ENCODE measurements at regions not wholly inside any gene's neighbourhood (a gene's known extent, or its start where the extent isn't known, plus 50 kb on each side); places are given as distances from the start of the nearest gene placed in this dataset.

GRCh38 chr16:80300876-80301275 lies 239.9 kb upstream of the DYNLRB2 start:
- peak; percentile 46 for DNase-seq (ENCODE audit: low read depth)

GRCh38 chr16:80300456-80300855 lies 240.3 kb upstream of the DYNLRB2 start:
- peak; percentile 16 for DNase-seq (ENCODE audit: low read depth)

GRCh38 chr16:80299416-80299815 lies 241.4 kb upstream of the DYNLRB2 start:
- DNase-seq (ENCODE audit: low read depth) = peak; percentile 6

GRCh38 chr16:80298676-80299075 lies 242.1 kb upstream of the DYNLRB2 start:
- no peak for DNase-seq (ENCODE audit: low read depth)

- DNase-seq (ENCODE audit: low read depth) = no peak
Measured at GRCh38 chr16:80296034-80296433, 244.8 kb upstream of the DYNLRB2 start.

GRCh38 chr16:80294172-80294571 lies 246.6 kb upstream of the DYNLRB2 start:
- peak; percentile 19 for DNase-seq (ENCODE audit: low read depth)

- DNase-seq (ENCODE audit: low read depth) = no peak
Measured at GRCh38 chr16:80288616-80289015, 252.2 kb upstream of the DYNLRB2 start.

- no peak for DNase-seq (ENCODE audit: low read depth)
Measured at GRCh38 chr16:80287674-80288073, 253.1 kb upstream of the DYNLRB2 start.

- DNase-seq (ENCODE audit: low read depth) = peak; percentile 81
Measured at GRCh38 chr16:80285104-80285503, 255.7 kb upstream of the DYNLRB2 start.

- no peak for DNase-seq (ENCODE audit: low read depth)
Measured at GRCh38 chr16:80283466-80284392, 257.1 kb upstream of the DYNLRB2 start.

GRCh38 chr16:80280557-80280956 lies 260.2 kb upstream of the DYNLRB2 start:
- no peak for DNase-seq (ENCODE audit: low read depth)

- DNase-seq (ENCODE audit: low read depth) = no peak
Measured at GRCh38 chr16:80279656-80280055, 261.1 kb upstream of the DYNLRB2 start.

- DNase-seq (ENCODE audit: low read depth) = no peak
Measured at GRCh38 chr16:80277182-80277581, 263.6 kb upstream of the DYNLRB2 start.

GRCh38 chr16:80274576-80275191 lies 266.1 kb upstream of the DYNLRB2 start:
- peak; percentile 83 for DNase-seq (ENCODE audit: low read depth)

GRCh38 chr16:80273635-80274538 lies 266.9 kb upstream of the DYNLRB2 start:
- peak; percentile 66 for DNase-seq (ENCODE audit: low read depth)

GRCh38 chr16:80265624-80266306 lies 275.0 kb upstream of the DYNLRB2 start:
- peak; percentile 53 for DNase-seq (ENCODE audit: low read depth)

- DNase-seq (ENCODE audit: low read depth) = no peak
Measured at GRCh38 chr16:80263848-80264694, 276.7 kb upstream of the DYNLRB2 start.

GRCh38 chr16:80263181-80263823 lies 277.5 kb upstream of the DYNLRB2 start:
- DNase-seq (ENCODE audit: low read depth) = no peak

- no peak for DNase-seq (ENCODE audit: low read depth)
Measured at GRCh38 chr16:80260906-80261311, 279.9 kb upstream of the DYNLRB2 start.

- DNase-seq (ENCODE audit: low read depth) = no peak
Measured at GRCh38 chr16:80259290-80259805, 281.4 kb upstream of the DYNLRB2 start.

Data from Daoy (cell line).